Cardiac fibroblast (primary cell): ENCODE measurements at regions not wholly inside any gene's neighbourhood (a gene's known extent, or its start where the extent isn't known, plus 50 kb on each side); places are given as distances from the start of the nearest gene placed in this dataset.
"Not testable (repeated sequence)": the region's sequence is repeated elsewhere in the genome, so short reads cannot be mapped to it uniquely, and the experiment has no call there.

Experiments used
- DNase-seq, 2 donors: peaks; one replicate each; pipeline versions ENCODE4 v3.0.0 to v3.0.0-alpha.2; 2010; ENCODE audit warnings: low read depth in 2 of 2
- H3K4me3 ChIP-seq, 2 donors: replicated peaks in 1 of 2; 1 replicate in 1 of 2; 2 replicates in 1 of 2; pipeline ENCODE4 v1.5.1; 2011; ENCODE audit warnings: low read depth in 2 of 2, low read length in 2 of 2, mild to moderate bottlenecking in 2 of 2, moderate library complexity in 1 of 2
- TF ChIP-seq, protein P1 (sequence below): IDR thresholded peaks from one replicate; pipeline ENCODE4 v1.5.1; 2011; ENCODE audit warnings: low read depth, mild to moderate bottlenecking, low read length, inconsistent platforms

DNA sequence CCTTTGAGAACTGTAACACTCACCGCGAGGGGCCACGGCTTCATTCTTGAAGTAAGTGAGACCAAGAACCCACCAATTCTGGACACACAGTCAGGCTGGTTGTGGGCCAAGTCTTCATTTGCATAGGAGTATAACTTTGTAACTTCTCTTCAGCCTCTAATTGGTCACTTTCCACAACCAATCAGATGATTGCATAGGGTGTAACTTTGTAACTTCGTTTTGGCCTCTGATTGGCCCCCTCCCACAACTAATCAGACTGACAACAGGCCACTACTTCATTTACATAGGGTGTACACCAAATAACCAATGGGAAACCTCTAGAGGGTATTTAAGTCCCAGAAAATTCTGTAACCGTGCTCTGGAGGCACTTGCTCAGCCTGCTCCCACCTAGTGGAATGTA, 77.5 kb upstream of the TCF4 start:
- TF ChIP-seq, protein P1, sequence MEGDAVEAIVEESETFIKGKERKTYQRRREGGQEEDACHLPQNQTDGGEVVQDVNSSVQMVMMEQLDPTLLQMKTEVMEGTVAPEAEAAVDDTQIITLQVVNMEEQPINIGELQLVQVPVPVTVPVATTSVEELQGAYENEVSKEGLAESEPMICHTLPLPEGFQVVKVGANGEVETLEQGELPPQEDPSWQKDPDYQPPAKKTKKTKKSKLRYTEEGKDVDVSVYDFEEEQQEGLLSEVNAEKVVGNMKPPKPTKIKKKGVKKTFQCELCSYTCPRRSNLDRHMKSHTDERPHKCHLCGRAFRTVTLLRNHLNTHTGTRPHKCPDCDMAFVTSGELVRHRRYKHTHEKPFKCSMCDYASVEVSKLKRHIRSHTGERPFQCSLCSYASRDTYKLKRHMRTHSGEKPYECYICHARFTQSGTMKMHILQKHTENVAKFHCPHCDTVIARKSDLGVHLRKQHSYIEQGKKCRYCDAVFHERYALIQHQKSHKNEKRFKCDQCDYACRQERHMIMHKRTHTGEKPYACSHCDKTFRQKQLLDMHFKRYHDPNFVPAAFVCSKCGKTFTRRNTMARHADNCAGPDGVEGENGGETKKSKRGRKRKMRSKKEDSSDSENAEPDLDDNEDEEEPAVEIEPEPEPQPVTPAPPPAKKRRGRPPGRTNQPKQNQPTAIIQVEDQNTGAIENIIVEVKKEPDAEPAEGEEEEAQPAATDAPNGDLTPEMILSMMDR, result no peak
- DNase-seq, result no peak
- no peak overlapping the region for H3K4me3 ChIP-seq

GRCh38 chr18:55664758-55665400, 76.9 kb upstream of the TCF4 start:
- H3K4me3 ChIP-seq, DNase-seq: not testable (repeated sequence)

DNA sequence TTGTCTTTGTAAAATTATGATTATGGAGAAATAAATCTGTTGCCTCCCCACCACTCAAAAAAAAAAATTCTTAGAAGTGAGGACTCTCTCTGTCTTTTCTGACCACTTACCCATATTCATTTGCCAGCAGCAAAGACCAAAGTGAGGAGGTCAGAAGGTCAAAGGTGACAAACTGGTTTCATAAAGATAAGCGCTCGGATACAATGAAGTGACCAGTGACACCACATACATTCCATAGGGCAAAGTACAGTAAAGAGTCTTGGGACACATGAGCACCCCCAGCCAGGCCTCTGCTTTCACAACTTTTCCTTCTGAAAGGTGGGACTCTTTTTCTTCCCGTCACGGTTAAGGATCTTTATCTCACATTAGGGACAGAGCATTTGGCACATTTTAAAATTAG, 75.9 kb upstream of the TCF4 start:
- no peak overlapping the region for H3K4me3 ChIP-seq
- TF ChIP-seq, protein P1, result no peak
- no peak for DNase-seq

GRCh38 chr18:55658598-55658997, 70.6 kb upstream of the TCF4 start:
- no peak overlapping the region for H3K4me3 ChIP-seq
- DNase-seq, result no peak

DNA sequence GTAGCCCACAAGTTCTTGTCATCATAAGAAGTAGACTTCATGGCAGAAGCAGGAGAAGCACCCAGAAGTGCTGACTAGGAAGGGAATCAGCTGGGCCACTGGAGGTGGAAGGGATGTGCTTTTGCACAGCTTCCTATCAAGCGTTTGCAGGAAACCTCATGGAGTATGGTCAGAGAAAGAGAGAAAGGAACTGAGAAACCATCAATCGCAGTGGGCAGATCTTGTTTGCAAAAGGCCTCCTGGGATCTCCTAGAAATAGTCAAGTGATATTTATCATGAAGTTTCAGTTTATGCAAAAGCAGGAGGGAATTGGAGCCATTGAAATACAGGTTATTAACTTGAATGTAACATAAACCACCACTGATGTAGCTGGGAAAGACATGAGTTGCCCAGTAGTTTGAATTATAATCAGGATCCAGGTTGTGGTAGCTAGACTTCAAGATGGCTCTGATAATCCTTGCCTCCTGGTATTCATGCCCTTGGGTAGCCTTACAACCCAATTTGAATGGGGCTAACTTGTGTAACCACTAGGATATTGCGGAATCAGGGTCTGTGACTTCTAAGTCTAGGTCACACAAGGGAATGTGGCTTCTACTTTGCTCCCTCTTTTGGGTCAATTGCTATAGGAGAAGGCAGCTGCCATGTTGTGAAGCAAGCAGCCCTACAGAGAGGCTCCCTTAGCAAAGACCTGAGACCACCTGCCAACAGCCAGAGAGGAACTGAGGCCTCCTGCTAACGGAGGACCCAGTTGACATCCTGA, 69.8 kb upstream of the TCF4 start:
- no peak overlapping the region for H3K4me3 ChIP-seq
- no peak for DNase-seq
- TF ChIP-seq, protein P1, result no peak

More at GRCh38 chr18:55658598-55658997, 70.6 kb upstream of the TCF4 start:
- TF ChIP-seq, protein P1, result no peak

DNA sequence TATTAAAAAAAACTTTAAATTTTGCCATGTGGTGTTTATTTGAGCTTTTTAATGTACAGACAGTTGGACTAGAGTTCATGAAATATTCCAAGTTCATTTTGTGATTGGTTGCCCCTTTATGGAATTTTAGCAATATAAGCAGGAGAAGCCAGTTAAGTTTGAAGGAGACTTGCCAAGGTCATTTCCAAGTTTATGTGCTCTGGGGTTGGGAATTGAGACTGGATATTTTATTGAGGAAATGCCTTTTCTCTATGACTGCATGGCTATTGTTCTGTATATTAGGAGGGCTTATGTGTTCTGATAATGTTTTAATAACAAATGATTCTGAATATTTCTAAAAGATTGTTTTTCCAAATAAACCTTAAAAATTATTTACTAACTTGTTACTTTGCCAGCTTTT, 67.0 kb upstream of the TCF4 start:
- TF ChIP-seq, protein P1, result no peak
- DNase-seq, result no peak
- no peak overlapping the region for H3K4me3 ChIP-seq

DNA sequence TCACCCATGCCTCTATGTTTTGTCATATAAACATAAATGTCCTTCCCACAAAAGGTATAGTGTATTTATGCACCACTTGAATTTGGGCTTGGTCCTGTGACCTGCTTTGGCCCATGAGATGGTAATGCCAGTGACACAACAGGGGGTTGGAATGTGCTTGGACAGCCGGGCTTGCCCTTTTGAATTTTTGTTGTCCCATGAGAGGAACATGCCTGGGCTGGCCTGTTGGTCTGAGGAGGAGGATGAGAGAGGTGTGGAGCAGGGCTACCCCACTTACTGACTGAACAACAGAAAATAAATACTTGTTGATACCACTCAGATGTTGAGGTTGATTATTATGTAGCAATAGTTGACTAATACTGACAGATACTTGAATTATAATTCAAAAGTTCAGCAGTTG, 63.2 kb upstream of the TCF4 start:
- DNase-seq, result peak in 1 of 2 donors; percentile 29
- H3K4me3 ChIP-seq, result no peak overlapping the region
- TF ChIP-seq, protein P1, result no peak
